ENCODE measurements at regions not wholly inside any gene's neighbourhood (a gene's known extent, or its start where the extent isn't known, plus 50 kb on each side); places are given as distances from the start of the nearest gene placed in this dataset.

- TF ChIP-seq CTCF (IDR thresholded peaks at IDR 0.05): no peak
- no peak for TF ChIP-seq POLR2A (IDR thresholded peaks at IDR 0.05)
- no peak for TF ChIP-seq POLR2AphosphoS5 (IDR thresholded peaks at IDR 0.05; ENCODE audit: insufficient read depth in 1 of 2, low read depth in 1 of 2)
Observed at GRCh38 chr2:44850016-44850415, 91.5 kb upstream of the SIX3 start.

Data from vagina (tissue), 2 donors.